GM19035 (cell line): ENCODE measurements at regions not wholly inside any gene's neighbourhood (a gene's known extent, or its start where the extent isn't known, plus 50 kb on each side); places are given as distances from the start of the nearest gene placed in this dataset.

Experiments used
- ATAC-seq: cut with Tn5 transposase; IDR thresholded peaks from one replicate; pipeline ENCODE4 v1.9.1; 2021; ENCODE audit not compliant: unreplicated experiment

GRCh38 chr4:20575486-20575885, 124.8 kb upstream of the PACRGL start:
- no peak for ATAC-seq

DNA sequence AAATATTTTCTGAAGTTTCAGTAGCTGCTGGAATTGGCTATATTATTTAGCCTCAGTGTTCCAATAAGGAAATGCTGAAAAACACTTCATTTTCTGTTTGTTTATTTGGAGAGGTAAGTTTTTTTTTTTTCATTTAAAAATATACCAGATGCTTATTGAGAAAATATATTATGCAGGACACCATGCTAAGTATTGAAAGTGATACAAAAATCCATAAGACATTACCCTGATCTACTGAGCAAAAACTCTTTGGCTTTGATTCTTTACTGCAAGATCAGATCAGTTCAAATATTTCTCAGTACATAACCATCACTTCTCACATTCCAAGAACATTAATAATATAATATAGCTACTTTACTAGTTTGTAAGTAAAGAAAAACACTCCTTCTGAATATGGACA, 123.4 kb upstream of the PACRGL start:
- ATAC-seq: no peak

GRCh38 chr4:20577702-20578101, 122.6 kb upstream of the PACRGL start:
- no peak for ATAC-seq

DNA sequence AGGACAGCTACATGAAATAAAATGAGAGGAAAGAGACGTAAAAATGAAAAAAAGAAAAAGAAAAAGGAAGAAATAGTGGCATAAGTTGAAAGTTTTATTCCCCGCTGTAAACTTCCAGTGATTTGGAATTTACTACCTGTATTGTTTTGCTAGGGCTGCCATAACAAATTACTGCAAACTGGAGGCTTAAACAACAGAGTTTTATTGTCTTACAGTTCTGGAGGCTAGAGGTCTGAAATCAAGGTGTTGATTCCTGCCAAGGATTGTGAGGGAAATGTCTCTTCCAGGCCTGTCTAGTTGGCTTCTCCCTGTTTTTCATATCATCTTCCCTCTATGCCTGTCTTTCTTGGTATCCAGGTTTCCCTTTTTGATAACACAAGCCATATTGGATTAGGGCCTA, 119.4 kb upstream of the PACRGL start:
- no peak for ATAC-seq

DNA sequence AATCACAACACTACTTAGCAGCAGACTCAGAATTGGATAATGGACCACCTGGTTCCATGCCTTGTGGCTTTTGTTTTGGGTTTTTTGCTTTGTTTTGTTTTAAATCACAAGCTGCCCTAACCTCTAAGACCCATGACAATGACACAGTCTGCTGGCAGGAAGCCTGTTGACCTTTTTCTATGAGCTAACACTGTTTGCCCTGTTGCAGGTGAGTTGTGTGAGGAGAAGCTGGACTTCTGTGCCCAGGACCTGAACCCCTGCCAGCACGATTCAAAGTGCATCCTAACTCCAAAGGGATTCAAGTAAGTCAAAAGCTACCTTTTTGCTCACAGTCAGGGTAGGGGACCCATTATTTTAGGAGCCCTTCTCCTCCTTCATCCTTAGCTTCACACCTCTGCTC, 110.8 kb upstream of the PACRGL start:
- no peak for ATAC-seq

GRCh38 chr4:20590849-20591248, 109.4 kb upstream of the PACRGL start:
- no peak for ATAC-seq

DNA sequence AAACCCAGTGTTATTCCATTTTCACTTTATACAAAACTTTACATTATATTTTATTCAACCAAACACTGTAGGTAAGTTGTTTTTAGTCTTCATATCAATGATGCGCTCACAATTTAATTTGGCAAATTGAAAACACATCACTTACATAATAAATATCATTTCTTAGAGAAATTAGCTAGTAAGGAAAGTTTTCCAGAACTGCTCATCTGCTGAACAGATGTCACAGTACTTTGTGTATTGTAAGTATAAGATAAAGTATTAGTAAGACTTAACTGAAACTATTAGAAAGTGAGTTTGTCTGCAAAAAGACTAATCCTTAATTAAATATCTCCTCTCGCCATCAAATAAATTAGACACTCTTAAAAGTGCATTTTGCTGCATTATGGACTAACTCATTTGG, 108.7 kb upstream of the PACRGL start:
- ATAC-seq: no peak

GRCh38 chr4:20592013-20592412, 108.2 kb upstream of the PACRGL start:
- no peak for ATAC-seq

DNA sequence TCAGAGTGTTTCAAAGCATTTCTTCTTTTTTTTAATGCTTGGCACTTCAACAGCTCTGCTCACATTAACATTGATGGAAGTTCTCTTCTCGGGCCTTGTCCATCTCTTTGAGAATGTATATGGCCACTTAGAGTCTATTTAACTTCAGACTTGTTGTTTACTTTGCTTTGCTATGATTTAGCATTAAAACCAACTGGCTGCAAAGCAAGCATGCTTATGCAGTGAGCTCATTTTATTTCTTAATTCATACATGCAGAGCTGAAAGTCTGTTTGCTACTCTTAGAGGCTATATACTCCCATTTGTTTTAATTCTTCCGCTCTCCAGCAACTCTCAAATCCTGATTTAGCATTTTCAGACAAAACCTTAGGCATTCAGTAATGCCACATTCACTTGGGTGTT, 107.6 kb upstream of the PACRGL start:
- no peak for ATAC-seq

DNA sequence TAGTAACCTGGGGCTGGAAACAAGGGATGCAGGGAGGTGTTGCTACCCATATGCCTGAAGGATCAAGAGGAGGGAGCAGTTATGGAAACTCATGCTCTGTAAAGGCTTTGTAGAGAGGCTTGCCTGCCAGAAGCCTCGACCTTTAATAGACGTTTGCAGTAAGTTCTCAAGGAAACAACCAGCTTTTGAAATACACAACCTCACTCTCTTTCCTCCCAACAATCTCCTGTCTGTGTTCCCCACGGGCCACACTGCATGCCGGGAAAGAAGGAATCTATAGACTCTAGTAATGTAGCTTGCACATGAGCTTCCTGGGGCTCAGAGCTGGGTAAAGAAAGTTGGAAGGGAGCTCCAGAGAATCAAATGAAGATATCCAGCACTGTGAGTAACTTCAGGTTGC, 101.6 kb upstream of the PACRGL start:
- no peak for ATAC-seq

DNA sequence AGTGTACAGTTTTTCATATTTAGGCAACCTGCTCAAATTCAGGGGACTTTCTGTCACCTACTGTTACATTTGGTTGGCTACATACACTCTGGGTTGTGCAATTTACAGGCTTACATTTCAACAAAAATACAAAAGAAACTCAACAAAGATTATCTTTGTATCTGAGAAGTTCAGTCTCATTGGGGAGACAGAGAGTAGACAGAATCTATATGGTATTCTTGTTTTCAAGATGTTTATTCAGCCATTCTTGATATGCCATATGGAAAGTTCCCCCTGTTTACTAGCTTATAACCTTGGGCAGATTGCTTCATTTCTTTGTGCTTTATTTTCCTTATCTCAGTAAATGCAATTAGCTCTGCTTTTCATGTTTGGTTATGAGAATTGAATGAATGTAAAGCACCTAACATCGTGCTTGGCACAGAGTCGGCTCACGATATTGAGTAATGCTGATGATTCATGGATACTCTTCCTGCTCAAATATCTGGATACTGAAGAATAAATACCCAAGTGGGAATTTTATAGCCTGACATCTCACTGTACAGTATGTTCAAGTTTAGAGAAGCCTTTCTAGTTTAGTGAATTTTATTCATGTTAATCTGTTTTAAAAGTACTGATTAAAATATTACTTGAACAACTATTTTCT, 96.5 kb upstream of the PACRGL start:
- ATAC-seq: no peak

GRCh38 chr4:20612313-20612712, 87.9 kb upstream of the PACRGL start:
- ATAC-seq: no peak

DNA sequence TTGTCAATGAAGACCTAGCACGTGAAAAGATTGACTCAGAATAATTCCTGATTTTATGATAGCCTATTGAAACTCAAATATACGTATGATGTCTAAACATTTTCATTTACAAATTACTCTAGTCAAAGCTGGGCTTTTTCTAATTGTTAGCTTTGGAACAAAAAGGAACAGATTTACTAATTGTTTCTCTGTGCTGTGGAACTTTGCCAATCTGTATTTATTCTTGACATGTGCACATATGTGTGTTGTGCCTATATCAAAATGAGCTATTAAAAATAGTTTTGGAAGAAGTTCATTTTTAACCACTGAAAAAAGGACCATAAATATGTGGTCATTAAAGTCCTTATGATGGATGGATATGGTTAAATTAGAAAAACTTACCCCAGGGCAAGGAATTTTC, 85.4 kb upstream of the PACRGL start:
- ATAC-seq: no peak

GRCh38 chr4:20615486-20616260, 84.6 kb upstream of the PACRGL start:
- ATAC-seq: no peak

DNA sequence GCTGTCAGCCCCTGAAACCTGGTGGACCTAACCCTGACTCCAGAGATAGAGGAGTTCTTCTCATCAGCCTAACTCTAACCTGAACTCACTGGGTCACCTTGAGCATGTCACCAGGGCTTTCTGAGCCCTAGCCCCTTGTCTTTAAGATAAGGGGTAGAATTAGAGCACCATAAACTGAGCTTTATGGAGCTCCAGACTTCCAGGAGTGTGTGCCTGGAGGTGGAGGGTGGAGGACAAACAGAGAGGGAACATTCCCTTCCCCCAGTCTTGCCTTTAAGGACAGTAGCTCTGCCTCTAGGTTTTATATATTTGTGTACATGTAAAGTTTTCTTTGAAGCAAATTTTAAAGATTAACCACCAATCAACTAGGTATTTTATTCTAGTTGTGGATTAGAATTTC, 83.9 kb upstream of the PACRGL start:
- no peak for ATAC-seq

GRCh38 chr4:20616848-20617247, 83.4 kb upstream of the PACRGL start:
- no peak for ATAC-seq

- ATAC-seq: no peak
Observed at GRCh38 chr4:20617678-20618396, 82.4 kb upstream of the PACRGL start.

- ATAC-seq: no peak
Observed at GRCh38 chr4:20618731-20619130, 81.5 kb upstream of the PACRGL start.

DNA sequence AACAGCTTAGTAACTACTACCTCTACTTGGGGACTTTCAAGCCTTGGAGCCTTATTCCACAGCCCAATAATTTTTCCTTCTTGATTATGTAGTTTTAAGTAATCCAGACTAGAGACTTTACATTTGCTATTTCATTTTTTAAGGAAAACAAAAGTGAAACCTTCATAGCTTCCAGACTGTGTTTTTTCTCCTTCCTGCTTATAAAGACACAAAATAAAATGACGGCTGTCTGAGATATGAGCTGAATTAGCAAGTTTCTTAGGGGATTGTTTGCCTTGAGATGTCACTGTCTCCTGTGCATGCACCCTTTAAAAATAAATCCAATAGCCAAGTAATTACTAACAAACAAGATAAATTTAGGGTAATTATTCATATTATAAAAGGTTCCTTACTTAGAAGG, 78.8 kb upstream of the PACRGL start:
- no peak for ATAC-seq

- ATAC-seq: no peak
Observed at GRCh38 chr4:20622701-20623100, 77.6 kb upstream of the PACRGL start.

DNA sequence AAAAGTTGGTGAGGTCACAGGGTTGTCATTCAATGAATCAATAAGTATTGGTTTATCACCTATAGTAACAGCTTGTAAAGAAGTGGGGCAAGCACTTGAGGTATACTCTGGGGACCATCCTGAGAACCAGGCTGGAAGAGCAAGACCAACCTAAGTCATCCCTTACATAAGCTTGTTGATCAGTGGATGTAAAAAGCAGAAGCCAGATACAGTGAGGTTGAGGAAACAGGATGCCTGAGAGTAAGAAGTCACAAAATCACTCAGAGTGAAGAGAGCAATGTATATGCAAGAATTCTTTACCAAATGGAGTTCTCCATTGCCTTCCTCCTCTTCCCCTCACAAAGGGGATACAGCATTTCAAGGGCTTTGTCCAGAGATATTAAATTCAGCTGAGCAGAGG, 76.3 kb upstream of the PACRGL start:
- ATAC-seq: no peak

DNA sequence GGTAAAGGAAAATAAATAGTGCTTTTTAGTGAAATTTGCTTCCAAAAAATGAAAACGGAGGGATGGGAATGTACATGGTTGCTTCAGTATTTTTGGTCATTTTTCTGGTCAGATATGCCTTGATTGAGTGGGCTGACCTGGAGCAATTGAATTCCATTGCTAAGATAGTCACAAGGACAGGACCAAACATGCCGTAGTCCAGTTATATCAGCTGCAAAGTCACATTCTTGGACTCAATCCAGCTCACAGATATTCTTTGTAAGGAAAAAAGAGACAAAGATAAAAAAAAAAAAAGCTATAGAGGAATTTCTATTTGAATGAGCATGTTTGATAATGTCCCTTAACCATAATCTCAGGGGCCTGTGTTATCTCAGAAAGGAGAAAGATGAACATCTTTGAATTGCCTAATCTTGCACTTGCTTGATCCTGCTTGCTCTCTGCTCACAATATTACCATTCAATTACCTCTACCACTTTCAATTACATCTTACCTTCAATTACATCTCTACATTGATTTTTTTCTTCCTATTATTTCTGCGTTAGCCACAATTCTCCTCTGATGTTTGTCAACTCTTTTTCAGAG, 75.4 kb upstream of the PACRGL start:
- ATAC-seq: no peak
